ENCODE measurements at regions not wholly inside any gene's neighbourhood (a gene's known extent, or its start where the extent isn't known, plus 50 kb on each side); places are given as distances from the start of the nearest gene placed in this dataset.
"Not testable (repeated sequence)": the region's sequence is repeated elsewhere in the genome, so short reads cannot be mapped to it uniquely, and the experiment has no call there.

DNA sequence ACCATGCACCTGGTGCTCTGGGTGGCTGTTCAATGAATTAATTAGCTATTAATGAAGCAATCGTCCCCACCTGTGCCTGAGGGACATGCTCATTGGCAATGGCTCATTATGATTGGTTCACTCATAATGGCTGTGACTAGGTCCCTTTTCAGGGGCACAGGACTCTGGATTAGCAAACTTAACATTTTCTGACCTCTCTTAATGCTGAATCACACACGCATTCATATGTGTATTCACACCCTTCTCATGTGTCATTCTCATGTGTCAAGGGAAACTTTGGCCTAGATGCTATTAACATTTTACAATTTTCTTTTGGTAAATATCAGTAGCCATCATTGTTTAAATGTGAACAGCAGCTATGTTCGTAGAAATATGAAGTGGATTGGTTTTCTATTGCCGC is 98.9 kb upstream of the PMAIP1 start:
- DNase-seq: no peak

DNA sequence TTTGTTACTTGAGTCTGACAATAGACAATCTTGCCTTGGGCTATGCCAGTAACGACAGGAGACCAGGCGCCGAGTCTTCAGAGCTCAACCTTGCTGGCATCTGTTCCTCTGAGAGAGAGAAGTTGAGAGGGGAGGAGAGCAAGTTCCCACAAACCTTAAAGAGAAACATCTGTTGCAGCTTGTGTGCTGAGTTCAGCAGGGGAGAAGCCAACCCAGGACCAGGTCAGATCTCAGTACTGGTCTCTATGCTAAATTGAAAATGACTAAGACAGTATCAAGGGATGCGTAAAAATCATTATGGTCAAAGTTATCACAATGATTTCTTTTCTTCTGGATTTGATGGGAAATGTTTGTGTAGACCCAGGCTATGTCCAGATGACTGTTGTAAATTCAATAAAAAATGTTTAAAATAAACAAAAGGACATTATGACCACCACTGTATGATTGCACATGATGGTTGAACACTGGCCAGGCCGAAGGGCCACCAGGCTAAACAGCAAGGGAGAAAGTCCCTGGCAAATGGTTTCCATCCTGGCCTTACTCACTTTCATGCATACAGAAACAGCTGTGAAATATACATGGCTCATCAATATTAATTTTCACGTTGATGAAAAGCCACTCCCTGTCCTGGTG is 100.3 kb upstream of the PMAIP1 start:
- DNase-seq: no peak

DNA sequence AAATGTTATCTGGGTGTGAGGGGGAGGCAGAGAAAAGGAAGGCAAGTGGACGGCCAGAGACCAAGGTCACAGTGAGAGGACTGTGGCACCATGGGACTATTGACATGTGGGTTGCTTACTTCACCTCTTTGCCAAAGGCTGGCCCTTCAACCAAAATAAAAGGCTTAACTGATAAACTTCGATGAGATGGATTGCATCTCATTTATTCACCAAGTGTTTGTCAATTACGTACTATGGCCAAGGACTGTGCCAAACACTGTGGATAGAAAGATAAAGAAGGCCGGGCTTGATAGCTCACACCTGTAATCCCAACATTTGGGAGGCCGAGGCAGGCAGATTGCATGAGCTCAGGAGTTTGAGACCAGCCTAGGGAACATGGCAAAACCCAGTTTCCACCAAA is 98.7 kb upstream of the CCBE1 start:
- DNase-seq: no peak

DNA sequence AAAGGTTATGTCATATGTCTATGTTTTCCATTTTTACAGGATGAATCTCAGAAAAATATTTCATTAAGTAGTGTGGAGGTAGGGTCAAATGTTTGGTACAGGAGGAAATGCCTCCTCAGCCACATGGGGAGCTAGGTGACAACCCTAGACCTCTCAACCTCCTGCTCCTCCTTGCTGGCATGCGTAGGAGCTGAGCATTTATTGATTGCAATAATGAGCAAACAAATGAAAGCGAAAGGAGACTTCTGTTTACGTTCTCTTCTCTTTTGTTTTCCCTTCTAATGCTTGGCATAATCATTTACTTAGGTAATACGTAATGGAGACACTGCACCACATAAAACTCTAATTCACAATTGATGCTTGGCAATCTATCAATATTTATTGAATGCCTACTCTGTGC is 95.1 kb upstream of the CCBE1 start:
- no peak for DNase-seq

DNA sequence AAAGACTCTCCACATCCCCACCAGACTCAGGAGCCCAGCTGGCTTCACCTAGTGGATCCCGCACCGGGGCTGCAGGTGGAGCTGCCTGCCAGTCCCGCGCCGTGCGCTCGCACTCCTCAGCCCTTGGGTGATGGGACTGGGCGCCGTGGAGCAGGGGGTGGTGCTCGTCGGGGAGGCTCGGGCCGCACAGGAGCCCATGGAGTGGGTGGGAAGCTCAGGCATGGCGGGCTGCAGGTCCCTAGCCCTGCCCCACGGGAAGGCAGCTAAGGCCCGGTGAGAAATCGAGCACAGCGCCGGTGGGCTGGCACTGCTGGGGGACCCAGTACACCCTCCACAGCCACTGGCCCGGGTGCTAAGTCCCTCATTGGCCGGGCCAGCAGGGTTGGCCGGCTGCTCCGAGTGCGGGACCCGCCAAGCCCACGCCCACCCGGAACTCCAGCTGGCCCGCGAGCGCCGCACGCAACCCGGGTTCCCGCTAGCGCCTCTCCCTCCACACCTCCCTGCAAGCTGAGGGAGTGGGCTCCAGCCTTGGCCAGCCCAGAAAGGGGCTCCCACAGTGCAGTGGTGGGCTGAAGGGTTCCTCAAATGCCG is 93.2 kb upstream of the CCBE1 start:
- not testable (repeated sequence) for DNase-seq

DNA sequence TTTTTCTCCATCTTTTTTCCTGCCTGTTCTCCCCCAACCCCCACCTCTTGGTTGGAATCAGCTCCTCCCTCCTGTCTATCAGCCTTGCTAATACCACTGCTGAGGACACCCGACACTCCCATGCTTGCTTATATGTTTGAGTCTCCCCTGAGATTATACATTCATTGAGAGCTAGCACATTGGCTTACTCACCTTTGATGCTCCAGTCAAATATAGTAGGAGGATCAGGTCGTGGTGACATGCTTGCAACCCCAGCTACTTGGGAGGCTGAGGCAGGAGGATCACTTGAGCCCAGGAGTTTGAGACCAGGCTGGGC is 91.5 kb upstream of the CCBE1 start:
- no peak for DNase-seq

DNA sequence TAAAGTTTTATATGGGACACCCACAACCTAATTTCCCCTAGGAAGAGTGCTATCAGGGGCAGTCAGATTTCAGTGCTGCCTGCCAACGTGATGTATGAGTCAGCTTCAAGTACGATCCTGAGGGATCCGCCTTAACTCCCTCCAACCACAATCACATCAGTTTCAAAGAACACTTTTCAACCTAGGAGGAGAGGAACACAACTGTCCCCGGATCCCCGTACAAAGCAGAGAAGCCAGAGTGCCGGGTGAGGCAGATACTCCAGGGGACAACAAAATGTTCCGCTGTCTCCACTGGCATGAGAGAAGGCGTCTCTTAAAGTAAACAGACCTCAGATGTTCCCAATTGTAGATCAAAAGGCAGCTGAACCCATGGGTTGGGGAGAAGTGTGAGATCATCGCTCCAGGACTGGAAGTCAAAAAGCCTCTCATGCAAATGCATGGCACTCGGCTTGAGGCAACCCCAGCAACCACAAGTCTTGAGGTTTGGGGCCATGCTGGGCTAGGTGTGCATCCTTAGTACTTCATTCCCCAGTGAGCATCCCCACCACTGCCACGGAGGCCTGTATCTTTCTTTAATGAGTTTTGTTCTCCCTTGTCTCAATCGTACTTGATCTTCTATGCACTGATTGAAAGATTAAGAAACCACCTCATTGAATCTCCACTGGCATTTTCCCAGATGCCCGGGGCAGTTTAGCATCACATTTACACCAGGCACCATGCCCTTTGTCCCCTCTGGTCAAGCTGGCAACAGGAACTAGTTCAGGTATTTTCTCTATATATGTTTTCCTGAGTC is 91.0 kb upstream of the CCBE1 start:
- DNase-seq: peak; percentile 75

DNA sequence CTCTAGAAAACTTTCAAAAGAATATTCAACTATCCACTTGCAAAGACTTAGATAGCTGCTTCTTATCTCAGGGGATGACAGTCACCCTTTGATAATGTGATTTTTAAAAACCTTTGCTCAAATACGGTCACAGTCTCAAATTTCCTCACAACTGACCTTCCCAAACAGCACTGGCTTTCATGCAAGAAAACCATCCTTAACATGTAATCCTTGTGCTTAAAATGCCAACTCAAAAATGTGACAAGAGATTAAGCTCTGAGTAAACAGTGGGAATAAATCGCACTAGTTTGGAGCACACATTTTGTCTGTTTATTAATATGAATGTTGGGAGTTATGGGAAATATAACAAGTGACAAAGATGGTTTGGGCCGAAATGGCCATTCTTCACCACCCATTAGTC is 87.5 kb upstream of the CCBE1 start:
- no peak for DNase-seq

DNA sequence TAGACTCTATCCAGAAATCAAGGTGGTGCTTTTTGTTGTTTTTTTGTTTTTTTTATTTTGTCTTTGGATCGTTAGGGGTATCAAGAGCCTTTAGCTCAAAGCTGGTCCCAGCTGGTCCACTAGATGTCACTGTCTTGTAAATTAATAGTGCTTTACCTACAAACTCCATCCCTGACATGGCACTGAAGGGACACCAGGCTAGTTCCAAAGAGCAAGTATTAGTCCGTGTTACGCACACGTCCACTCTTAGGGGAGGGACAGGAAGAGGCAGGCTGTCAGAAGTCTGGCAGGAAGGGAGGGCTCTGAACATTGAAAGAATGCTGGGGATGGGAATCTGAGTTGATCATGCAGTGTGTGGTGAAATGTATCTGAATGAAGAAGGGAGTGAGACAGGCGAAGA is 85.9 kb upstream of the CCBE1 start:
- DNase-seq: peak; percentile 93

DNA sequence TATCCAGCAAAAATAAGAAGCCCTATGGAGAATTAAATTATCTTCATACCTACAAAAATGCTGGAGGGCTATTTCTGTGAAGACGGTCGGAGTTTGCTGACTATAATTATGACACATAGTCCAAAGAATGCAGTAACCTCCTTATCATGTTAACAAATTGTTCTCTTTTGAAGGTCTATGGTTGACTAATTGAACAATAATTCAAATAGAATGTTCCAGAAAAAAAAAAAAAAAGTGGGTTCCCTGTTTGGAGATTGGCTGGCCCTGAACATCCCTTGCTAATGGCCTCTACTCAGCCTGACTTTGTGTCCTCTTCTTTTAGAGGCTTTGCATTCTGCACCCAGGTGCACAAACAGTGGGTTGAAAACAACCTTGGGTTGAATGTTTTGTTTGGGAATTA is 82.8 kb upstream of the CCBE1 start:
- no peak for DNase-seq

DNA sequence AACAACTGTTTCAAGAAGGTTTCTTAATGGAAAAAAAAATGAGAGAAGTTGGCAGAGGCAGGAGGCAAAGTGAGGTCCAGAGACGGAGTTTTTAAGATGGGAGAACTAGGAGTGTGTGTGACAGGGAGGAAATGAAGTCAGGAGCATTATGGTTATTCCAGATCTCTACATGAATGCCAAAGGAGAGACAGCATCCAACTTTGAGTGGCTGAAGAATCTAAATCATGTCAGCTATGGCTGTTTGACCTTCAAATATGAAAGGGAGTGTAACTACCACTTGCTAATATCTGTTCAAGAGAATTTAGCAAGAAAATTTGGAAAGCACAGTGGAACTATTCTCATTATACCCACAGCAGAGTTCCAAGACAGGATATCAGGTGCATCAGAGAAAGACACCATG is 81.2 kb upstream of the CCBE1 start:
- no peak for DNase-seq

DNA sequence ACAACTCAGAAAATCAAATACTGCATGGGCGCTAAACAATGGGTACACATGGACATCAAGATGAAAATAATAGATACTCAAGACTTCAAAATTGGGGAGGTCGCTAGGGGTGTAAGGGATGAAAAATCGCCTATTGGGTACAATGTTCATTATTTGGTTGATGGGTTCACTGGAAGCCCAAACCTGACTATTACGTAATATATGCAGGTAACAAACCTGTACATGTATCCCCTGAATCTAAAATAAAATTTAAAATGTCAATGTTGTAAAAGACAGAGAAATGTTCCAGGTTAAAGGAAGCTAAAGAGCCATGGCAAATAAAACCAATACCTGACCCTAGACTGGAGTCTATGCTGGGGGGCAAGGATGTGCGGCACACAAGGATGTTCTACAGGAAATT is 80.4 kb upstream of the CCBE1 start:
- no peak for DNase-seq

DNA sequence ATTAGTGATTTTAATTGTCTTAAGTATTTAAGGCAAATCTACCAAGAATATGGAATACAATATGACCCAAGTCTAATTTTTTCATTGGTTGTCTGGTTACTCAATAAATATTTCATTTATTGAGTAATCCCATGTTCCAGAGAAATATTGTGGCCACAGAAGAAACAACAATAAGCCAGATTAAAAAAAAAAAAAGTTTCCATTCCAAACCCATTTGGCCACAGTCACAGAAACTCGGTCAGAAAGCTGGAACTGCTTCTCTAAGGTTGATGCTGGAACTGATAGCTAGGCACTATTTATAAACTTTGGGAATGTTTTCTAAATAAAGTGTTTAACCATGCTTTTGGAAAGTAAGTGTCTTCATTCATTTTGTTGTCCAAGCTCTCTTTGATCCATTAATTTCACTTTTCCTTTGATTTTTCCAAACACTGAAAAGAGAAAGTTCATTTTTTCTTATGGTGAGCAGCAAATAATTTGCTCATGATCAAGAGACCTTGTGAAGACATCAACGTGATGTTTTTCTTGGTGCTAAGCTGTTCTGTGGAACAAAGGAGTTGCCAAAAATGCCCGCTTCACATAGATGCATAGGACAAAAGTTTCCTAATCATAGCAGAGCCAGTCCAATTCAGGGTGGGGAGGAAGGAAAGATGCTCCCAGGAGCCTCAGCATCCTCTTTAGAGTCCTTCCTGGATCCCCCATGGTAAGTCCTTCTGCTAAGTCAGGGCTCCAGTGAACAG is 72.1 kb upstream of the CCBE1 start:
- DNase-seq: no peak

DNA sequence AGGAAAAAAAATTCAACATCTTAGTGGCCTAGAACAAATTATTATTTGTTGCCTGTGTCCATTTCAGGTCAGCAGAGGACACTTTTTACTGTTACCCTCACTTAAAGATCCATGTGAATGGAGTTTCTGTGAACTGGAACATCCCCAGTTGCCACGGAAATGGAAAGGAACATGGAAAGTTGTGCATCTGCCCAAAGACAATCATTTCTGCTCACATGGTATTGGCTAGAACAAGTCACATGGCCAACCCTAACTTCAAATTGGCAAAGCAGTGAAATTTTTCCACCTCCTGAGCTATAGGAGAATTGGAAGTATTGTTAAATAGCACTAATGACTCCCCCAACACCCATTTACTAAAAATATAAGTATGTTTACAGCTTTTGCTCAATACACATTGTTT is 71.2 kb upstream of the CCBE1 start:
- no peak for DNase-seq

DNA sequence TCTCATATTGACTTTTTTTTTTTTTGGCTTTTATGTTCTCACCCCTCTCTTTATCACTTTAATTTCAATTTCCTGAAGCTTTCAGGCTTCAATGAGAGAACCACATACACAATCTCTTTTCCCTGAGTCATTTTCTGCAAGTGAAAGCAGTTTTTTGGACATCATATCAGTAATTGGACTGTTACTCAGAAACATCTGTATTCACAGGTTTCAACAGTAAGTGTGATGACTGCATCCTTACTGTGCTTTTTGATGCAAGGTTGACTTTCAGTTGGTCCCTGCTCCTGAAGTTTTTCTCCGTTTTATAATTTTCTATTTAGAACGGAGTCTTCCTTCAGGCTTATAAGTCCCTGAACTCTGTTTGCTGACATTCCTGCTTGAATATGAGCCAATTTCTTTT is 70.5 kb upstream of the CCBE1 start:
- no peak for DNase-seq

DNA sequence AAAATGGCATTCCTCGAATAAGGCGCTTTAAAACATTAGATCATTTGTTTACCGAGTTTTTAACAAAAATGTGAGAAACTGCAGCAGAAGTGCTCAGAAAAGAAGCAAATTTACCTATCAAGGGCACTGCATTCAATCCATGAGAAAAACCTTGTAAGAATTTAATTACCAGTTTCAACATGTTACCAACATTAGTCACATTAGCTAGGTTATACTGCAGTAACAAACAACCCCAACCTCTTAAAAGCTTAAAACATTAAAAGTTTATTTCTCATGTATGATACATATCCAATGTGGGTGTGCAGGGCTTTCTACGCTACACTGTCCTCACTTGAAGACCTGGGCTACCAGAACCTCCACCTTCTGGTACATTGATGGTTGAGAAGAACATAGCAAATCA is 68.1 kb upstream of the CCBE1 start:
- DNase-seq: no peak

DNA sequence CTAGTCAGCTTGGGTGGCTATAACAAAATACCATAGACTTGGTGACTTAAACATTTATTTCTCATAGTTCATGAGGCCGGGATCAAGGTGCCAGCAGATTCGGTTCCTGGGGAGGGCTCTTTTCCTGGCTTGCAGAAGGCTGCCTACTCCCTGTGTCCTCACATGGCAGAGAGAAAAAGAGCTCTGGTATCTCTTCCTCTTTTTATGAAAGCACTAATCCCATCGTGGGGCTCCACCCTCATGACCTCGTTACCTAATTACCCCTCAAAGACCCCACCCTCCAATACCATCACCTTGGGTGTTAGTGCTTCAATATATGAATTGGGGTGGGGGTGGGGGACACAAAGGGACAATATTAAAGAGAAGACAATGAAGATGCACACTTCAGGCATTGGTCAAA is 67.1 kb upstream of the CCBE1 start:
- no peak for DNase-seq

DNA sequence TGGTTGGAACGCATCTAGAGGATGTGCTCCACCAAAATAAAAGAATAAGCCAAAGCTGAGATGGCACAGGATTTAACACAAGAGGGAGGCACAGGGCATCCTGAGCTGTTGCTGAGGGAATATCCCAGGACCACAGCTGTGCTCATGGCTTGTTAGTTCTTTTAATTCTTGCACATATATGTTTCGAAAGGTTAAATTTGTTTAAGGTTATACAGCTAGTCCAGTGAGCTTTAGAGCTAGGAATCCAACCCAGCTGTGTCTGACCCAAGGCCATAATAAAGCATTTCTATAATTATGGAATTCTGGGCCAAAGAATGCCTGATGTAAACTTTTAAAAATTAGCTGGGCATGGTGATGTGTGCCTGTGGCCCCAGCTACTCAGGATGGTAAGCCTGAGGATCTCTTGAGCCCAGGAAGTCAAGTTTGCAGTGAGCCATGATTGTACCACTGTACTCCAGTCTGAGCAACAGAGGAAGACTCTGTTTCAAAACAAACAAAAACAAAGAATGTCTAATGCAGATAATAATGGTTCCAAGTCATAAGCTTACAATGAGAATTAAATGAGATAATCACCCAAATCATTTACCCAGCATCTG is 66.4 kb upstream of the CCBE1 start:
- no peak for DNase-seq

DNA sequence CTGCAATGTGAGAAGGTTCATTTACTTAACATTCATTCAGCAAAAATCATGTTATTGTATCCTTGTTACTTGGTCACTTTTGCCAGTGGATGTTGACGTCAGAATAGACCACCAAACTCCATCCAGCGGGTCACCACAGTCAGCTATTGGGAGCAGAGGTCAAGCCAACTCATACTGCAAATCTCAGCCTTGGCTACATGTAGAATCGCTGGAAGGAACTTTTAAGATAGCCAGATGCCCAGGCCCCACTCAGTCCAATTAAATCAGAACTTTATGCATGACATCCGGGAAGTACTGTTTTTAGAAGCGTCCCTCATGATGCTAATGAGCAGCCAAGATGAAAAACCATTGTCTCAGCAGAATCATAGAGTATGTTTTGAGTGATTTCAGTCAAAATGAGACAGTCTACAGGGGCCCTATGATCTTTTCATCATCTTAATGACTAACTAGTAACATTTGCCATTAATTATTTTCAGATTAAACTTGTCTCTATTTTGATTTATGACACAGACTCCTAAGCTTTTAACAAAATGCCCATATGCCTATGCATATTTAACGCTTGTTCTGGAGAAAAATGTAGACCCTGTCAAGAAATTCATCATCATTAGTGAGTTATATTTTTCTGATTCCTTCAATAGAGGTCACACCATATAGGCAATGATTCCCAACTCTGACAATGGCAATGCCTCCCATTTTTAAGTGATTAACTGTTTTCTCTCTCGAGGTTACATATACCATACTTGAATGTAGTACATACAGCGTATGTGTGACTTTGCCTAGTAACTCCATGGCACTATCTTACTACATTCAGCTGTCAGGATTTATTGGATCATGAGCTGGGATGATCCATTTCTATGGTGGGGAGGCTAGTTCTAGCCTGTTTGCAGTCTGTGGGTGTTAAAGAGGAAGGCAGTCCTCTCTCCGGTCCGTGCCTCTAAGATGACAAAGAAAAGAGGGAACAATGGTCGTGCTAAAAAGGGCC is 63.7 kb upstream of the CCBE1 start:
- DNase-seq: no peak

DNA sequence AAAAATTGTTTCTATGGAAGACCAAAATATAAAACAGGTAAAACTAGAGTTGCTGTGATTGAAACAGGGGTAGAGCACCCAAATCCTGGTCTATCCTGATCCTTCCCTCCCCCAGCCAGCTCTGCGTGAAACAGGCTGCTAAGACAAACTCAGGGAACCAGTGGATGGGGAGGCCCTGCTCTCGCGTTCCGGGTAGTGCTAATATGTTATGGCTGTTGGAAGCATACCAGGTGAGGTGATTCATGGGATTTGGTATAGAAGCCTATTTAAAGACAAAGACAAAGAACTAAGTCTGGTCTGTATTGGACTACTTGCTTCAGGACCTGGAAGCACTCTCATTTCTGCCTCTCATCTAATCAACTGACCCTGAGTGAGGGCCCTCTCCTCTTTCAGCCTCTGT is 63.0 kb upstream of the CCBE1 start:
- no peak for DNase-seq

DNA sequence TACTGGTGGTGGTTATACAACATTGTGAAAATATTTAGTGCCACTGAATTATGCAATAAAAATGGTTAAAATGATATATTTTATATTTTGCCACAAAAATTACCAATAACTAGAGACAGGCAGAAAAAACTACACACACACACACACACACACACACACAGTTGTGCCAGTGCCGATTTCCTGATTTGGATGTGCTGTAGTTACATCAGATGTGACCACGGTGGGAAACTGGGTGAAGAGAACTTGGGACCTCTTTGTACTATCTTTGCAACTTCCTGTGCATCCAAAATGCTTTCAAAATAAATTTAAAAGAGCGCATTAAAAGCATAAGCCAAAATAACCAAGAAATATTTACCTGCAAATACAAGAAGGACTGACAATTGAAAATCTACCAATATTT is 61.6 kb upstream of the CCBE1 start:
- no peak for DNase-seq

DNA sequence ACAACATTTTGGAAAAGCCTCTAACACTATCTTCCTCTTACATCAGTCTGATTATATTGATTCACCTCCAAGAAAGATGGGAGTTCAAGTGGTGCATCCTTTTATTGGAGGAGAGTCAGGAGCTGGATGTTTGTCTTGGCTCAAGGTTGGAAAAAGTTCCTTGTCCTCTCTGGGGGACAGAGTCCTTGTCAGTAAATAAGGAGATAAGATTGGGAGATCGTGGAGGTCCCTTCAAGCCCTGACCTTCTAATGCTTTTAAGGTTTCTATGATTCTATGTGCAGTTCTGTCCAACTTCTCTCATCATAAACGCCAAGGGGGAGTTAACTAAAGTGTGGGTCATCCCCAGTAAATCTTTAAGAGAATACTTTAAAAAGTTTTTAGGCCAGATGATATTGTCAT is 60.9 kb upstream of the CCBE1 start:
- DNase-seq: no peak
